Stomach (tissue), 8 donors: ENCODE measurements at regions not wholly inside any gene's neighbourhood (a gene's known extent, or its start where the extent isn't known, plus 50 kb on each side); places are given as distances from the start of the nearest gene placed in this dataset.
"Not testable (repeated sequence)": the region's sequence is repeated elsewhere in the genome, so short reads cannot be mapped to it uniquely, and the experiment has no call there.

Experiments
- DNase-seq, 2 donors: peaks; one replicate each; pipeline versions ENCODE4 v3.0.0 to v3.0.0-alpha.2; 2013 to 2019
- H3K27ac ChIP-seq, 5 donors: fragments of 200-600 bp in 4 of 5; sonication (generic) in 4 of 5; one replicate each; pipeline ENCODE4 v1.5.1; 2013 to 2019; ENCODE audit warnings: mild to moderate bottlenecking in 1 of 5, moderate library complexity in 1 of 5
- H3K27me3 ChIP-seq, 3 donors: fragments of 200-600 bp; sonication (generic); one replicate each; pipeline ENCODE4 v1.5.1; 2017 to 2019; ENCODE audit warnings: mixed run types in 1 of 3
- H3K36me3 ChIP-seq, 4 donors: fragments of 200-600 bp; sonication (generic); 1 replicate in 3 of 4; 2 replicates in 1 of 4; pipeline ENCODE4 v1.5.1; 2016 to 2019
- H3K4me1 ChIP-seq, 4 donors: fragments of 200-600 bp; sonication (generic); one replicate each; pipeline ENCODE4 v1.5.1; 2016 to 2019
- H3K4me3 ChIP-seq, 4 donors: fragments of 200-600 bp; sonication (generic) in 3 of 4; one replicate each; pipeline ENCODE4 v1.5.1; 2016 to 2019; ENCODE audit warnings: mild to moderate bottlenecking in 1 of 4
- H3K9me3 ChIP-seq, 4 donors: fragments of 200-600 bp; sonication (generic); one replicate each; pipeline ENCODE4 v1.5.1; 2016 to 2019
- EP300 ChIP-seq: sonication (generic); formaldehyde crosslinking; IDR thresholded peaks from one replicate; pipeline ENCODE4 v1.6.1; 2017; ENCODE audit warnings: antibody characterized with exemption
- POLR2A ChIP-seq, 4 donors: fragments of 450-650 bp; IDR thresholded peaks; one replicate each; pipeline ENCODE4 v1.6.1; 2016; ENCODE audit warnings: antibody characterized with exemption in 4 of 4, control low read depth in 2 of 4, mild to moderate bottlenecking in 1 of 4, moderate library complexity in 1 of 4
- POLR2AphosphoS5 ChIP-seq, 3 donors: sonication (generic); formaldehyde crosslinking; IDR thresholded peaks; one replicate each; pipeline ENCODE4 v1.6.1; 2016; ENCODE audit warnings: antibody characterized with exemption in 3 of 3
- WGBS, 5 donors: extraction: QIAGEN DNeasy Blood & Tissue Kit in 3 of 5; methylation state at CpG; one replicate each; pipeline versions ENCODE4 v1.1.5 to v1.1.7; 2013 to 2018; 5-methylcytosine and 5-hydroxymethylcytosine counted together
- intact Hi-C: fragments of 100-400 bp; cut with DNase I; formaldehyde crosslinking; loops from one replicate; pipeline ENCODE4 v1.15.1; 2023; ENCODE audit warnings: low total_unique reads
- TF ChIP-seq, protein P1 (sequence below), 7 experiments: fragments of 450-650 bp in 4 of 7; fragments of 200-600 bp in 3 of 7; sonication (generic) in 3 of 7; IDR thresholded peaks; one replicate each; pipeline ENCODE4 v1.5.1; 2016 to 2019; ENCODE audit warnings: antibody characterized with exemption in 7 of 7, control low read depth in 2 of 7, mild to moderate bottlenecking in 1 of 7
- donor health status: healthy with polysubstance abuse.
- donor health status: Bipolar disorder and iron deficiency.
- donor health status: healthy.

DNA sequence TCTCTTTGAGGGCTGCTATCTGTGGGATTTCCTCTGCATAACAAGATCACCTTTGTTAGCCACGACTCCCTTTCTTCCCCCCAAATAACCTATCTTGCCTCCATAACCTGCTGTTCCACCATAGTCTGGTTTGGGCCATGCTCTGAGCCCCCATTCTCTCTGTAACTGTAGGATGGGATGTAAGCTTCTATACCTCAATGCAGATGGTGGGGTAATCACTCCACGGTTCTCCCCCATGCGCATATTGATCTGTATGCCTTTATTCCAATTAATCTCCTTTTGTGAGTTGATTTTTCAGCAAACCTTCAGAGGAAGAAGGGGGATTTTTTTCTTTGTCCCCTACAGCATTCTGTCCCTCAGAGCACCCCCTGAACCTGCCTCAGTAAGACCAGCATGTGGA, 170.1 kb upstream of the IRF2BP2 start:
- Histone ChIP-seq H3K36me3 (no peaks in the 10 kb centered on the region), H3K4me1 (peaks cover 0 to 13% (median 5%) of the 10 kb centered on the region in 4 donors), H3K27ac (no peak overlapping the region), H3K27me3 (peaks cover 0 to 34% (median 25%) of the 10 kb centered on the region in 3 donors), H3K4me3 (no peak overlapping the region), H3K9me3 (no peaks in the 10 kb centered on the region)
- TF ChIP-seq POLR2AphosphoS5 (IDR thresholded peaks at IDR 0.05) (no peak), EP300 (no peak), POLR2A (IDR thresholded peaks at IDR 0.05) (no peak)
- TF ChIP-seq, protein P1, sequence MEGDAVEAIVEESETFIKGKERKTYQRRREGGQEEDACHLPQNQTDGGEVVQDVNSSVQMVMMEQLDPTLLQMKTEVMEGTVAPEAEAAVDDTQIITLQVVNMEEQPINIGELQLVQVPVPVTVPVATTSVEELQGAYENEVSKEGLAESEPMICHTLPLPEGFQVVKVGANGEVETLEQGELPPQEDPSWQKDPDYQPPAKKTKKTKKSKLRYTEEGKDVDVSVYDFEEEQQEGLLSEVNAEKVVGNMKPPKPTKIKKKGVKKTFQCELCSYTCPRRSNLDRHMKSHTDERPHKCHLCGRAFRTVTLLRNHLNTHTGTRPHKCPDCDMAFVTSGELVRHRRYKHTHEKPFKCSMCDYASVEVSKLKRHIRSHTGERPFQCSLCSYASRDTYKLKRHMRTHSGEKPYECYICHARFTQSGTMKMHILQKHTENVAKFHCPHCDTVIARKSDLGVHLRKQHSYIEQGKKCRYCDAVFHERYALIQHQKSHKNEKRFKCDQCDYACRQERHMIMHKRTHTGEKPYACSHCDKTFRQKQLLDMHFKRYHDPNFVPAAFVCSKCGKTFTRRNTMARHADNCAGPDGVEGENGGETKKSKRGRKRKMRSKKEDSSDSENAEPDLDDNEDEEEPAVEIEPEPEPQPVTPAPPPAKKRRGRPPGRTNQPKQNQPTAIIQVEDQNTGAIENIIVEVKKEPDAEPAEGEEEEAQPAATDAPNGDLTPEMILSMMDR (IDR thresholded peaks at IDR 0.05) = no peak
- no peak for DNase-seq
- WGBS, 5 donors = 84 to 89% (median 87%) methylated on average over 3 of the region's 3 CpGs
- intact Hi-C loops = no loop called here

DNA sequence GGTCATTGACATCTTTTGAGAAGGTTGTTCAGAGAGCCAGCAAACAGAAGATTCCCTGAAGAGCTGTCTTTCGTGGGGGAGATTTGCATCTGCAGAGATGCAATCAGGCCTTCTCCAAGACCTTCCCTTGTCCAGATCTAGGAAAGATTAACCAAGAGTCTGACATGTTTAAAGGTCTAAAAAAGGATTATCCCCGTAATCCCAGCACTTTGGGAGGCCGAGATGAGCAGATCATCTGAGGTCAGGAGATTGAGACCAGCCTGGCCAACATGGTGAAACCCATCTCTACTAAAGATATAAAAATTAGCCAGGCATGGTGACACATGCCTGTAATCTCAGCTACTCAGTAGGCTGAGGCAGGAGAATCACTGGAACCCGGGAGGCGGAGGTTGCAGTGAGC, 169.6 kb upstream of the IRF2BP2 start:
- H3K36me3 ChIP-seq, H3K9me3 ChIP-seq, H3K27ac ChIP-seq, DNase-seq, H3K4me3 ChIP-seq, intact Hi-C loops: not testable (repeated sequence)
- Histone ChIP-seq H3K27me3 (peaks cover 0 to 34% (median 25%) of the 10 kb centered on the region in 3 donors), H3K4me1 (peaks cover 0 to 13% (median 5%) of the 10 kb centered on the region in 4 donors)
- WGBS, 5 donors = 89 to 94% (median 91%) methylated on average over 5 of the region's 5 CpGs

GRCh38 chr1:234779160-234779538, 169.2 kb upstream of the IRF2BP2 start:
- Histone ChIP-seq H3K4me1 (peaks cover 0 to 13% (median 5%) of the 10 kb centered on the region in 4 donors), H3K27me3 (peaks cover 0 to 34% (median 25%) of the 10 kb centered on the region in 3 donors), H3K4me3 (no peak overlapping the region), H3K27ac (no peak overlapping the region), H3K36me3 (no peaks in the 10 kb centered on the region), H3K9me3 (no peaks in the 10 kb centered on the region)
- intact Hi-C loops = no loop called here
- 79 to 84% (median 81%) methylated on average over 7 of the region's 7 CpGs for WGBS, 5 donors
- peak in 1 of 4 donors; percentile 4 for TF ChIP-seq POLR2A (IDR thresholded peaks at IDR 0.05)
- no peak for TF ChIP-seq POLR2AphosphoS5 (IDR thresholded peaks at IDR 0.05)
- TF ChIP-seq EP300 = no peak
- TF ChIP-seq, protein P1 (IDR thresholded peaks at IDR 0.05) = peak in 1 of 7 experiments; percentile 1
- DNase-seq = no peak

DNA sequence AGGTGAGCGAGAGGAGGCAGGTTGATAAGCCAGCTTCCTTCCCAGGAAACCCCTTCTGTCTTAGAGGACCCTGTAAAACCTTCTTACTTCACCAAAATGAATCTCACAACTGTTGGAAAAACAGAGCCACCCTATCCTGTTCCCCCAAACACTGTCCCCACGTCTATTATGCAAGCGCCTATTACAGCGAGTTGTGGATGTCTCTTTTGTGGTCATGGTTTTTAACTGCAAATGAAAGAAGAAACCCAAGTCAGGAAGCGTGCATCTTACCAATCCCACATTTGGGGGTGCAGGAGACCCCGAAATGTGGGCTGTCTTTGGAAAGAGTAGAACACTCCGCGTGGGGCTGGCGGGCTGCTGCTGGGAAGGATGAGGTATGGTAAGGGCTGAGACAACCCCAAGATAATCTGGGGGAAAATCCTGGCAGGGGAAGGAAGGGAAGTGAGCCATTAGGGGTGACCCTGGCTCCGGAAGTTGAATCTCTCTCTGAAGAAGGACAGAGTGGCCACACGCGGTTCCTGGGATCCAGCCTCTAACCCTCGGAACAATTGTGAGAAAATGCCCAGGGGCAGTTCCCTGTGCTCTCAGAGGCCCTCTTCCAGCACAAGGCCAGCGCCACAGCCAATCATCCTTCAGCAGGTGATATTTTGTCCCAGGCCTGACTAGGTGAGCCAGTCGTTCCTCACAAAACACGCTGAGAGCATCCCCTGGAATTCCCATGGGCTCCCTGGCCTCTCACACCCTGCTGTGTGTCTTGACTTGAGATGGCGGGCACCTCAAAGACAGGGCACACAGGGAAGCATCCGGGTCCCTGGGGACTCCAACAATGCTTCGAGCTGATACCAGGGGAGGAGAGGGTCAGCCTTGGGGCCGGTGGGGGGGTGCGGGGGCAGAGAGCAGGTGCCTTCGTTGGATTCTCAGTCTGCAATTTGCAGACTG, 168.5 kb upstream of the IRF2BP2 start:
- DNase-seq = peak in 1 of 2 donors; percentile 30
- no peak overlapping the region for H3K4me3 ChIP-seq
- H3K27me3 ChIP-seq = peaks cover 0 to 34% (median 25%) of the 10 kb centered on the region in 3 donors
- no peaks in the 10 kb centered on the region for H3K36me3 ChIP-seq
- TF ChIP-seq POLR2AphosphoS5 (IDR thresholded peaks at IDR 0.05) (no peak), POLR2A (IDR thresholded peaks at IDR 0.05) (no peak), EP300 (no peak)
- TF ChIP-seq, protein P1 (IDR thresholded peaks at IDR 0.05) = no peak
- H3K4me1 ChIP-seq = peaks cover 0 to 13% (median 5%) of the 10 kb centered on the region in 4 donors
- intact Hi-C loops = no loop called here
- H3K27ac ChIP-seq = no peak overlapping the region
- 73 to 78% (median 78%) methylated on average over 22 of the region's 22 CpGs for whole genome bisulfite sequencing, 5 donors
- H3K9me3 ChIP-seq = no peaks in the 10 kb centered on the region

GRCh38 chr1:234777856-234778220, 167.9 kb upstream of the IRF2BP2 start:
- TF ChIP-seq POLR2AphosphoS5 (IDR thresholded peaks at IDR 0.05) (no peak), POLR2A (IDR thresholded peaks at IDR 0.05) (no peak), EP300 (no peak)
- TF ChIP-seq, protein P1 (IDR thresholded peaks at IDR 0.05) = no peak
- no peak for DNase-seq
- 62 to 78% (median 67%) methylated on average over 1 of the region's 1 CpG for WGBS, 5 donors

More at GRCh38 chr1:234777856-234778220, 167.9 kb upstream of the IRF2BP2 start:
- Histone ChIP-seq H3K9me3 (no peaks in the 10 kb centered on the region), H3K27ac (no peak overlapping the region), H3K4me3 (no peak overlapping the region), H3K36me3 (no peaks in the 10 kb centered on the region), H3K4me1 (peaks cover 0 to 13% (median 5%) of the 10 kb centered on the region in 4 donors), H3K27me3 (peaks cover 0 to 34% (median 25%) of the 10 kb centered on the region in 3 donors)
- intact Hi-C loops = no loop called here
